Activated CD4-positive, alpha-beta T cell treated with anti-CD3 and anti-CD28 coated beads, Interleukin-2, Interleukin-6, amounts not matched to agents 100 ng/mL and 50 ng/mL, durations not matched to agents 16 hours and 8 hours (primary cell): ENCODE measurements at regions not wholly inside any gene's neighbourhood (a gene's known extent, or its start where the extent isn't known, plus 50 kb on each side); places are given as distances from the start of the nearest gene placed in this dataset.
"Not testable (repeated sequence)": the region's sequence is repeated elsewhere in the genome, so short reads cannot be mapped to it uniquely, and the experiment has no call there.

Source experiments
- DNase-seq: peaks from one replicate; pipeline ENCODE4 v3.0.0-alpha.2; 2020

DNA sequence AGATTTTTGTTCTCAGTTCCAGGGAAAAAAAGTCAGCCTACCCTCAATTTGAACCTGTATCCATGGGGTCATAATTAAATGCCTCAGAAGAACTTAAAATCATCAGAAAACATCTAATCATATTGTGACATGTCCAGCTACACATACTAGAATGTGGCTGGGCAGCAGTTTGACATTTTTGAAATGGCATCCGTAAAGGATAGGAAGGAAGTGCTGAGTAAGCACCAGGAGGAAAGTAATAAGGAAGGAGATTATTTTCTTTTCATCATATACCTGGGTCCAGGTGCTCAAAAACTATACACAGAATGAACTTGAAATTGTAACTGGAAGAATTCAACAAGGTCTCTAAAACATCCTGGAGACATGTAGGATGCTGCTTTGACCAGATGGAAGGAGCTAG lies 116.9 kb upstream of the RAI14 start:
- DNase-seq = no peak

DNA sequence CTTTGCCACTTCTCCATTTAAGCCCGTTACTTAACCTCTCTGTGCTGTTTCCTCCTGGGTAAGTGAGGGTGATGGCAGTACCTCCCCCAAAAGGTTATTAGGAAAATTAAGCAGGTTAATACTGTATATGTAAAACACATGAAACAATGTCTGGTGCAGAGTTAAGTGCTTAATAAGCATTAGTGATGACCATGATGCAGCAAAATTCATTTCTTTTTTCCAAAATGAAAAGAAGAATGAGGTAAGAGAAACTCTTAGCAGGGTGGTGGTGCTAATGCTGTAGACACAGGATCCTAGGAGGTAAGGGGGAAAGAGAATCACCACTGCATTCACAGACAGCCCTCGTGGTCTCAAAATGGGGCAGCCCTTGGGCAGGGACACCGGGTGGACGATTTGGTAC lies 115.1 kb upstream of the RAI14 start:
- DNase-seq = no peak

DNA sequence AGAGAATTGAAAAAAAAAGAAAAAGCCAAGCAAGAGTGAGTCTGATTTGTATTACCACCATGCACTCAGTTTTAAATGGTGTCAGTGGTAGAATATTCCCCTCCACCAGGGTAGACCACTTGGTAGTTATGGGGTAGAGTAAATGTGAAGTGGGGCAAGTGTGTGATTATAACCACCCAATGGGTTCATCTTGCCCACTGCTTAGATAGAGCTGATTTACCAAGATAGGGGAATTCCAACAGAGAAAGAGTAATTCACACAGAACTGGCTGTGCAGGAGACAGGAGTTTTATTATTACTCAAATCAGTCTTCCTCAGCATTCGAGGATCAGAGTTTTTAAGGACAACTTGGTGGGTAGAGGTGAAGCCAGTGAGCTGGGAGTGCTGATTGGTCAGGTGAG lies 113.3 kb upstream of the RAI14 start:
- DNase-seq = no peak

DNA sequence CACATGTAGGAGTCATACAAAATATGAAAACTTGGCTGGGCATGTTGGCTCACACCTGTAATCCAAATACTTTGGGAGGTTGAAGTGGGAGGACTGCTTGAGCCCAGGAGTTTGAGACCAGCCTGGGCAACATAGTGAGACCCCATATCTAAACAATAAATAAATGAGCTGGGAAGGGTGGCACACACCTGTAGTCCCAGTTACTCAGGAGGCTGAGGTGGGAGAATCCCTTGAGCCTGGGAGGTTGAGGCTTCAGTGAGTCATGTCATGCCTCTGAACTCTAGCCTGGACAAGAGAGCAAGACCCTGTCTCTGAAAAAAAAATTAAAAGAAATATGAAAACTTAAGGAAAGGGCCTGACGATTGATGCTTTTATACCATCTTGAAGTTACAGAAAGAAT lies 112.4 kb upstream of the RAI14 start:
- no peak for DNase-seq

- DNase-seq = no peak
Observed at GRCh38 chr5:34544403-34544802, 111.7 kb upstream of the RAI14 start.

DNA sequence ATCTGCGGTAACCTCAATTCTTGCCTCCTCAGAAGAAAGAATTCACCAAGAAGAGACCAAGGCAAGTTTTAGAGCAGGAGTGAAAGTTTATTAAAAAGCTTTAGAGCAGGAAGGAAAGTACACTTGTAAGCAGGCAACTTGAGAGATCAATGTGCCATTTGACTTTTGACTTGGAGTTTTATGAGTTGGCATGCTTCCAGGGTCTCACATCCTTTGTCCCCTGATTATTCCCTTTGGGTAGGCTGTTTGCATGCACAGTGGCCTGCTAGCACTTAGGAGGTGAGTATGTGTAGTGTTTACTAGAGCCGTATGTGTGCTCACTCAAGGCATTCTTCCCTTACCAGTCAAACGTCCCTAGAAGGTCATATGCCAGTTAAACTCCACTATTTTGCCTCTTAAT lies 111.0 kb upstream of the RAI14 start:
- DNase-seq = no peak

GRCh38 chr5:34545626-34546025 lies 110.5 kb upstream of the RAI14 start:
- no peak for DNase-seq

DNA sequence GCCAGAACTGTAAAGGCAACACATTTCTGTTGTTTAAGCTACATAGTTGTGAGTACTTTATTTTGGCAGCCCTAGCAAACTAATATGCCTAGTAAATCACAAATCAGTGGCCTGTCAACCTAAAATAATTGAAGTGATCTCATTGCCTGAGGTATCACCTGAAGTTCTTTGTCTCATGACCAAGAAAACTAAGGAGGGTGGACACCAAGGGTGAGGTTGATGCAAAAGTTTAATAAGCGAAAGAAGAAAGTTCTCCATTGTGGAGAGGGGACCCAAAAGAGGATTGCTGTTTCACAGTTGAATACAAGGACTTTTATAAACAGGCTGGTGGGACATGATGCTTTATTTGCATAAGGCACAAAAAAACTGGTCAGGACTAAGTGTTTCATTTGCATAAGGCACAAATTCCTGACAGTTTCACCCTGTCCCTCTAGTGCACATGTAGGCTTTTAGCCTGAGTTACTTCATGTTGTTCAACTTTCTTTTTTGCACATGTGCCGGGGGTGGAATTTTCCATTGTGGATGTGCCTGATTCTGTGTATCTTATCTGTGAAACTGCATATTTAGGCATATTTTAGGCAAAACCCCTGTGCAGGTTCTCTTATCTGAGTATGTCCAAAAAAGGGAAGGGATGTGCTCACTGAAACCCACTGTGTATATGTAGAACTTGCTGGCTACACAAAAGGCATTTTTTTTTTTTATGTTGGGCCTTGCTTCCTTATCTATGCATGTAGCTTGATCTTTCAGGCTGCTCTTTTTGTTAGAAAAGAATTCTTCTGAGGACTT lies 108.6 kb upstream of the RAI14 start:
- DNase-seq = no peak

- no peak for DNase-seq
Observed at GRCh38 chr5:34548086-34548403, 108.1 kb upstream of the RAI14 start.

DNA sequence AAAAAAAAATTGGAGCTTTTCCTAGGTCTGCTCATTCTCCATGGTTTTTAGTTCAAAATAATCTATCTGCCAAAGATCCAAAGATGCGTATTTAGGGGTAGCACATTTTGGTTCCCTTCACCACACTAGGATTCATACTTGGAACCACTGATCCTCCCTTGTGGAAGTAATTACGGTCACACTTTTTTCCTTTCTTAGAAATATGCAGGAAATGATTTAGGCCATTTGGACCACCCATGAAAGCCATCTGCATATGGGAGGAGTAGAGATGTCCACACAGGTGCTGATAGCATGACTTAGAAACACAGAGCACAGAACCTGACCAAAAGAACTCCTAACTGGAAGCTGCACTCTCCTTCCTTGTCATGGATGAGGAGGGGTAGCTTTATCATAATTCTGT lies 105.9 kb upstream of the RAI14 start:
- DNase-seq = no peak

DNA sequence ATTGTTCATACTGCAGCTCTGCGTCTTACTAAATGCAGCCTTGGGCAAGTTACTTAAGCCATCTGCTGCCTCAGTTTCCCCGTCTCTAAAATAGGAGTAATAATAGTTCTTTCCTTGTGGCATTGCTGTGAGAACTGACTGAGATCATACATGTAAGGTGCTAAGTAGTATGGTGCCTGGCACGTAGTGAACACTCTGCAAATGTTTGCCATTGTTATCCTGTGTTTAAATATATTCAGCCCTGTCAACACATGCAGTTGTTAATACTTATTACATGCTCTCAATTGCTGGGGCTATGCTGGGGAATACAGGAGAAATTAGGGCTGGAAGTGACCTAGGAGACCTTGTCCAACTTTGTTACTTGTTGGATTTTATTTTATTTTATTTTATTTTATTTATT lies 105.2 kb upstream of the RAI14 start:
- no peak for DNase-seq

DNA sequence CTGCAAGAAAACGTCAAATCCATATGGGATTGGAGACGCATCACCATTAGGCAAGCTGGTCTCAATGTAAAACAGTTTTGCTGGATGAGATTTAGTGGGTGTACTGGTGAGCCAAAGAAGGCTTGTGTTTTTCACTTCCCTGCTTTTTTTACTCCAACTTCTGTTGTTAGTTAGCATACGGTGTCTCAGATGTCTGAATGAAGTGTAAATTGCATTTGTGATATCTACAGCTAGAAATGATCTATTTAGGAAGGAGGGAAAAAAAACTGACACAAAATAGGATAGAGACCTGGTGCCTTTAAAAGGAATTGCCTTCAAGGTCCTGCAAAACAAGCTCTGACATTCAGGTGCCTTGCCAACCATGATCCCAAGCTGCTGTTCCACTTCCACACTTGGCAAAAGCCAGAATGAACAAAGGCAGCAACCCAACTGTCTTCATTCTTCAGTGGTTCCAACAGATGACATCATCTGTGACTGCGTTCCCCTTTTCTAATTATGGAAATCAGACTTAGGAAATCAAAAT lies 104.2 kb upstream of the RAI14 start:
- no peak for DNase-seq

GRCh38 chr5:34552686-34553085 lies 103.4 kb upstream of the RAI14 start:
- no peak for DNase-seq

DNA sequence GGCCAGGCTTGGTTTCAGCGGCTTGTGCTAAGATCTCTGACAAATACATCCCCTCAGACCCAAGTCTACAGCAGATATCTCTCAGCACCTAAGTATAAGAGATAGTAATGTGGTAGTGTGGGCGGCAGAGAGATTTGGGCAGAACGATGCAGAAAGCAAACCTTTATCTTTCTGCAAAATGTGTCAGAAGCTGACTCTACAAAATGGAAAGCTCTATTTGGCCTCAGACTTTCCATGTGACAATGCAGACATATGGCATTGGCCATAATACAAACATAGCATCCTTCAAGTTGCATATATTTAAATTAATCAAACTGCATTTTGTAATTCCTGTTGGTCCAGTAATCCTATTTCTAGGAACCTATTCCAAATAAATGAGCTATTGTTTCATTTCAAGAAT lies 102.5 kb upstream of the RAI14 start:
- DNase-seq = no peak

DNA sequence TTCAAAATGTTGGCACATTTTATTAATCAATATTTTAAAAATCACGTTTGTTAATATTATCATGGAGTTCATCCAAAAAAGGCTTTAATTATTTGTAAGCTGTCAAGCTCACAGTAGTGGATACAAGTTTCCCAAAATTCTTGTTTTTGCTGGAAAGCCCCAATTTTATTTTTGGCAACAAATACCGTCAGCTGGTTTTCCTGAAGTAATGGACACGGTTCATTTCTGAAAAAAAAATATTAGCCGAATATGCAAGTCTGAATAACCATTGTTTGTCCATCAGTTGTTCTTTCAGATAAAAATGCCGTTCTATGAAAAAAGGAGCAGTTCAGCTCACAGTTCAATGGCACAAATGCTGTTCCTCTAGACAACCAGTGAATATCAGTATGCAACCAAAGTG lies 101.5 kb upstream of the RAI14 start:
- DNase-seq = no peak

- no peak for DNase-seq
Observed at GRCh38 chr5:34555699-34556508, 100.2 kb upstream of the RAI14 start.

- no peak for DNase-seq
Observed at GRCh38 chr5:34556509-34556782, 99.7 kb upstream of the RAI14 start.

DNA sequence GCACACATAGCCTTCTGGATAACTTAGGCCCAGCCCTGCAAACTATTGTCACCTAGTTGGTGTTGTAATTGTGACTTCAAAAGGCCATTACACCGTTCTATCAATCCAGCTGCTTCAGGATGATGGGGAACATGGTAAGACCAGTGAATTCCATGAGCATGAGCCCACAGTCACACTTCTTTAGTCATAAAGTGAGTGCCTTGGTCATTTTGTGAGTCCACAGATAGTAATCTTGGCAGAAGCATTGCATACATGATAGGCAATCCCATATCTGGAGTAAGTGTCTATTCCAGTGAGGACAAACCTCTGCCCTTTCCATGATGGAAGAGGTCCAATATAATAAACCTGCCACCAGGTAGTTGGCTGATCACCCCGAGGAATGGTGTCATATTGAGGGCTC lies 94.5 kb upstream of the RAI14 start:
- DNase-seq = not testable (repeated sequence)

GRCh38 chr5:34562791-34563190 lies 93.3 kb upstream of the RAI14 start:
- DNase-seq = no peak

DNA sequence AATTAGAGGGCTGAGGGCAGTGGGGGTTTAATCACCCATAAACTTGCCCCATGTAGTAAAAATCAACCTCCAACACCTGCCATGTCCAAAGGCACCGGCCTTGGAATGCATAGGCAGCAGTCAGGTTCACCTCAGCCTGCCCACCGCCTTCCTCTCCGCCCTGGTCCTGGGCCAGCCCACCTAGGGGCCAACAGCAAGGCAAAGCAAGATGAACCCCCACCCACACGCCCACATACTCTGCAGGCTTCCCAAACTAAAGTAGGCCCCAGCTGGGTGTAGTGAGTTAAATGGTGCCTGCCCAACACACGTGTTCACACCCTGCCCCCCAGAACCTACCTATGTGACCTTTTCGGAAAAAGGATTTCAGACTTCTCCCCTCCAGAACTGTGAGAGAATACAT lies 92.9 kb upstream of the RAI14 start:
- no peak for DNase-seq

DNA sequence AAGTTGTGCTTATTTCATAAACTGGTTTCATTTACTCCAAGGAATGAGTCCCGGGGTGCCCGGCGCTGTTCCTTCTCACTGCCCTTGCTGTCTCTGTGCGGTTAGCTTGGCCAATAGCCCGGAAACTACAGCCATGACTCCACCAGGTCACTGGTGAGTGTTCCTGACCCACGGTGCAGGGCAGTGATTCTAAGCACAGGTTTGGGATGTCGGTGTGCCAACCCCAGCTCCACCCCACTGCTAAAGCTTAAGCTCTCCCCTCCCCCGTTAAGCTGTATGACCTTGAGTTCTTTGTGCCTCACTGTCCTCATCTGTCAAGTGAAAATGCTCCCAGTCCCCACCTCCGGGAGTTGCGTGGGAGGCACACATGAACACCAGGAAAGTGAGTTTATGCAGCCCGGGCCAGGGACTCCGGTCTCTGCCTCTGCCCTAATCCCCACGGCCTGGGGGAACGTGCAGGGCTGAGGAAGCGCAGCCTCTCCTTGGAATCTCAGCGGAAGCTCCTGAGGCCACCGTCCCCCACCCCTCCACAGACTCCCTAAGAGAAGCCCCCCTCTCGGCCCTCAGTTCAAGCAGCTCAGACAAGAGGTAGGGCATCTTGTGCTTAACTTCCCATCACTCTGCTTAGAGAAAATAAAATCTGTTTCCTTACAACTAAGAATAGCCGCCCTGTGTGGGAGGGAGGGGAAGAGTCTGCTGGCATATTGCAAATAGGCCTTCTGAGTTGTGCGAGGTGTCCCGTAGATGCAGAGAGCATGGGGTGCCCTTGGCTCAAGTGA lies 92.0 kb upstream of the RAI14 start:
- no peak for DNase-seq

DNA sequence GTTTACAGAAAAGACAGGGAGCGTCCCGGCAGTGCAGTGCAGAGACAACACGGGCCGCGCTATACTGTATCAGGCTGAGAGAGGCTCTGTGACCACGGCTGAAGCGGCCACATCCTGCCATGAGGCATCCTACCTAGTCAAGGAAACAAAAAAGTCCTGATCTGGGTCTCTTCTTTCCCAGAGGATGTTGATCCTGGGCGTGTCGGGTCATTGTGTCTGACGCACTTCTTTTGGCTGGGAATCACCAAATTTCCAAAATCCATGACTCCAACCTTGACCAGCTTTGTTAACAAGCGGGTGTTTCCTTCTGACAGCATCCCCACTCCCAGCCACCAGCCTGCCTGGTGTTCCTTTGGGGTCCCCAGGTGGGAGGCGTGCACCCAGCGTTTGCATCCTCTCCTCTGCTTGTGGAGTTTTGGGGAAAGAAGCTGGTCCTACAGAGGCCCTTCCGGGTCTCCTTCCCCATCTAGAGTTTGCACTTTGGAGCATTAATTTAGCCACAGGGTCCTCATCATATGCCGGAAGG lies 91.4 kb upstream of the RAI14 start:
- no peak for DNase-seq

DNA sequence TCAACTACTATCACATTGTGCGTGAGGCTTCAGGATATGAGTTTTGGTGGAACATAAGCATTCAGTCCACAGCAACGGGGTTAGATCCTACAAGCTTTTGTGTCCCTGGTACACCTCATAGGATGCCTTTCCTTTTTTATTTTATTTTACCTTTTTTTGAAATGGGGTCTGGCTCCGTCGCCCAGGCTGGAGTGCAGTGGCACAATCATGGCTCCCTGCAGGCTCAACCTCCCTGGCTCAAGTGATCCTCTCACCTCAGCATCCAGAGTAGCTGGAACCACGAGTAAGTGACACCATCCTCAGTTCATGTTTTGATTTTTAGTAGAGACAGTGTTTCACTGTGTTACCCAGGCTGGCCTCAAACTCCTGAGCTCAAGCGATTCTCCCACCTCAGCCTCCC lies 86.0 kb upstream of the RAI14 start:
- DNase-seq = no peak
